ENCODE measurements at regions not wholly inside any gene's neighbourhood (a gene's known extent, or its start where the extent isn't known, plus 50 kb on each side); places are given as distances from the start of the nearest gene placed in this dataset.

DNA sequence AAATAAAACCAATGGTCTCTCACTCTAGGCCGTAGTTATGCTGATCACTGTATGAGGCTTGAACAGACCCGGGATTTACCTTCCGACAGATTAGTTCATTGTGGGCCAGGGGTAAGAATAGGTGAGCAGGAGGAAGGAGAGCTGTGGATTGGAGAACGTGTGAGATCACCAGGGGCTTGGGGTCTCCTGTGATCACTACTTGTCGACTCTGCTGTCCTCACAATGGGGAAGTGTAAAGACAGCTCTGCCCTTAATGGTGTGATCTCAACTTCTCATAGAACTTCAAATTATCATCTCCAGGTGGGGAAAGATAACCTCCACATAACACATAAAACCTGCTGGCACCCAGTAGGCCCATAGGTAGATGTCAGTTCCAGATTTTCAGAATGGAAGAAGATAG is 56.2 kb upstream of the RPS6KA3 start:
- no peaks in the 10 kb centered on the region for H3K36me3 Mint-ChIP-seq (ENCODE audit: low read depth)

DNA sequence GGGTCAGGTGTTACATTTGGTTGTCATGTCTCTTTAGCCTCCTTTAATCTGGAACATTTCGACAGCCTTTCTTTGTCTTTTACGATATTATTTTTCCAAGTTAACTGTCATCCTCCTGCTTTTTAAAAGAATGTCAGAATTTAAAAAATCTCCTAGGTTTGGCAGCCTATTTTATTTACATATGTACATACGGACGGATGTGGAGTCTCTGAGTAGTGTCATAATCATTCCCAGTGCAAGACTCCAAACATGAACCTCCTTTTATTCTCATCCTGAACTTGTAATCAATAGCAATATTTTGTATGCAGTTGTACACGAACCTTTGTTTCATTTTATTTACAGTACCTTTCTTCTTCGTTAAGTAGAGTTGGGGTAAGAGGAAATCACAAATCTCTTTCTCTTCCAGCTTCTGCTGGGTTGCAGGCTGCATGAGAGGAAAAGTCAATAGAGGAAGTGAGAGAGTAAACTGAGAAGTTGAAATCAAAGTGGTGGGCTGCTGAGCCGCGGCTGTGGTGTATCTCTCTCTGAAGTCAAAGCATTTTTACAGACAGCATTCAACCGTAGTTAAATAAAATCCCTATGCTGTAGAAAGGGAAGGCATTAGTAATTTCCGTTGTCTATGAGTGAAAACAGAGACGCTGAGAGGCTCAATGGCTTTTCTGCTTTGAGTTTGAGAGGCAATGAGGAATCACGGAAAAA is 53.9 kb upstream of the RPS6KA3 start:
- Mint-ChIP-seq H3K27me3 (ENCODE audit: low read depth) (peaks cover 10% of the 10 kb centered on the region), H3K27ac (no peak overlapping the region), H3K36me3 (ENCODE audit: low read depth) (no peaks in the 10 kb centered on the region), H3K9me3 (no peaks in the 10 kb centered on the region), H3K4me1 (ENCODE audit: low read depth) (peaks cover 12% of the 10 kb centered on the region), H3K4me3 (ENCODE audit: low read depth) (peak overlapping the region; percentile 30)
- no peak for DNase-seq (ENCODE audit: low spot score)
- intact Hi-C loops (cut with micrococcal nuclease): no loop called here

More for the DNA sequence above, 56.2 kb upstream of the RPS6KA3 start:
- no peak overlapping the region for H3K4me3 Mint-ChIP-seq (ENCODE audit: low read depth)
- H3K27ac Mint-ChIP-seq: no peak overlapping the region
- H3K4me1 Mint-ChIP-seq (ENCODE audit: low read depth): peaks cover 11% of the 10 kb centered on the region
- peaks cover 7% of the 10 kb centered on the region for H3K27me3 Mint-ChIP-seq (ENCODE audit: low read depth)
- intact Hi-C loops (cut with micrococcal nuclease): no loop called here
- no peak for DNase-seq (ENCODE audit: low spot score)
- H3K9me3 Mint-ChIP-seq: no peaks in the 10 kb centered on the region

- Mint-ChIP-seq H3K27ac (no peak overlapping the region), H3K36me3 (ENCODE audit: low read depth) (no peaks in the 10 kb centered on the region), H3K27me3 (ENCODE audit: low read depth) (peaks cover 10% of the 10 kb centered on the region), H3K4me3 (ENCODE audit: low read depth) (no peak overlapping the region), H3K4me1 (ENCODE audit: low read depth) (peaks cover 16% of the 10 kb centered on the region), H3K9me3 (no peaks in the 10 kb centered on the region)
- intact Hi-C loops (cut with micrococcal nuclease): no loop called here
- DNase-seq (ENCODE audit: low spot score): no peak
These were observed 52.3 kb upstream of the RPS6KA3 start for GRCh38 chrX:20319054-20319453.

GRCh38 chrX:20317873-20318272 is 51.2 kb upstream of the RPS6KA3 start:
- DNase-seq (ENCODE audit: low spot score): no peak
- H3K9me3 Mint-ChIP-seq: no peaks in the 10 kb centered on the region
- intact Hi-C loops (cut with micrococcal nuclease): no loop called here
- peaks cover 10% of the 10 kb centered on the region for H3K27me3 Mint-ChIP-seq (ENCODE audit: low read depth)
- no peak overlapping the region for H3K4me3 Mint-ChIP-seq (ENCODE audit: low read depth)
- H3K36me3 Mint-ChIP-seq (ENCODE audit: low read depth): no peaks in the 10 kb centered on the region
- no peak overlapping the region for H3K27ac Mint-ChIP-seq
- H3K4me1 Mint-ChIP-seq (ENCODE audit: low read depth): peaks cover 16% of the 10 kb centered on the region

Measured in activated T-helper 2 cell treated with anti-CD3 and anti-CD28 coated beads, Interferon-gamma antibody, Interleukin-2, Interleukin-4, amounts not matched to agents 10 μg/mL and 5 μg/mL and 100 μg/mL, durations not matched to agents 14 hours and 24 hours and 36 hours (primary cell).